ENCODE measurements at regions not wholly inside any gene's neighbourhood (a gene's known extent, or its start where the extent isn't known, plus 50 kb on each side); places are given as distances from the start of the nearest gene placed in this dataset.

DNA sequence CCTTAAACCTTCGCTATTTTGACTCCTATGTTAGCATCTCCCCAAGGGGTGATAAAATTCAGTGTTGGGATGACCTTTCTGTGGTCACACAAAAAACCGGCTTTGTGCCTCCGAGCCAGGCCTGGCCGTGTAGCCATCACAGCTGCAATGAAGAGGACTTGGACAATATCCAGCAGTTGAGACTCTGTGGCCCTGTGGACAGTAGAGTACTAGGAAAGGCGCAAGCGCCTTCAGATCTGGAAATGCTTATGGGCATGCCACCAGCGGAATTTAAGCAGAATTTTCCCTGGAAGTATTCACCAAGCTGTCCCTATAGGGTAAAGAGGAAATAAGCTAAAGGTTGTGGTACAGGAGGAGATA is 63.3 kb upstream of the SLC2A12 start:
- Histone ChIP-seq H4K20me1 (replicated peaks; ENCODE audit: control insufficient read depth, extremely low read depth, insufficient read depth, low read length) (no peaks in the 10 kb centered on the region), H3K4me2 (ENCODE audit: insufficient read depth, low read length) (no peak overlapping the region), H3K4me3 (replicated peaks in 1 of 3; ENCODE audit: insufficient read depth in 1 of 3, low read depth in 1 of 3, low read length in 3 of 3) (no peak overlapping the region), H3K27me3 (ENCODE audit: control insufficient read depth in 2 of 2, insufficient read depth in 2 of 2, low read length in 2 of 2) (peaks cover 9 to 13% of the 10 kb centered on the region in 2 experiments), H3K36me3 (ENCODE audit: control insufficient read depth in 2 of 2, extremely low read depth in 1 of 2, insufficient read depth in 2 of 2, low read length in 2 of 2) (no peaks in the 10 kb centered on the region), H3K9me3 (replicated peaks; ENCODE audit: control insufficient read depth, insufficient read depth, low read length) (no peaks in the 10 kb centered on the region), H2AFZ (ENCODE audit: low read depth, low read length) (no peak overlapping the region), H3K27ac (ENCODE audit: insufficient read depth, low read depth, low read length) (no peak overlapping the region), H3K4me1 (ENCODE audit: control insufficient read depth, extremely low read depth, insufficient read depth, low read length) (no peaks in the 10 kb centered on the region), H3K9ac (replicated peaks; ENCODE audit: extremely low read depth, insufficient read depth, low read length) (no peak overlapping the region), H3K9me1 (replicated peaks; ENCODE audit: control insufficient read depth, extremely low read depth, insufficient read depth, low read length) (no peaks in the 10 kb centered on the region), H3K79me2 (ENCODE audit: control insufficient read depth, insufficient read depth, low read length) (no peaks in the 10 kb centered on the region)
- intact Hi-C loops (cut with micrococcal nuclease) (no loop called here), dilution Hi-C loops (cut with MboI; ENCODE audit: extremely low pct_ligation_motif_present, low sequenced_read_pairs) (no loop called here)
- ChIA-PET CTCF (interaction anchor here (0.6 to 2.3 kb wide), 3 partner anchors 8 to 825 kb away, joined by 3 to 15 read pairs (median 11); no protein-coding TSS in a partner anchor), POLR2A (interaction anchor here (0.6 kb wide), 1 partner anchor 28 kb away, joined by 11 read pairs; no protein-coding TSS in a partner anchor)
- DNase-seq (ENCODE audit: low read depth, low spot score) (no peak), FAIRE-seq (no peak)
- no TSS peak for BruUV-seq (replicated peaks)
- TF ChIP-seq GATA2 (IDR thresholded peaks at IDR 0.05; ENCODE audit: insufficient read depth, insufficient read length, low read depth, low read length) (no peak), POLR2AphosphoS5 (IDR thresholded peaks at IDR 0.05; ENCODE audit: insufficient read depth, low read depth, low read length) (no peak), MAX (IDR thresholded peaks at IDR 0.05; ENCODE audit: insufficient read depth, insufficient read length) (no peak), MYC (IDR thresholded peaks at IDR 0.05; ENCODE audit: low read depth, low read length) (no peak), JUN (IDR thresholded peaks at IDR 0.05; ENCODE audit: borderline replicate concordance, insufficient read depth, insufficient read length, low read depth) (no peak), FOS (IDR thresholded peaks at IDR 0.05; ENCODE audit: borderline replicate concordance, insufficient read depth, low read length) (no peak), EZH2 (IDR thresholded peaks at IDR 0.05; ENCODE audit: borderline replicate concordance, low read depth, low read length, severe bottlenecking) (no peak), POLR2A (IDR thresholded peaks at IDR 0.05; ENCODE audit: low read depth, low read length) (no peak)
- TF ChIP-seq, protein P1, sequence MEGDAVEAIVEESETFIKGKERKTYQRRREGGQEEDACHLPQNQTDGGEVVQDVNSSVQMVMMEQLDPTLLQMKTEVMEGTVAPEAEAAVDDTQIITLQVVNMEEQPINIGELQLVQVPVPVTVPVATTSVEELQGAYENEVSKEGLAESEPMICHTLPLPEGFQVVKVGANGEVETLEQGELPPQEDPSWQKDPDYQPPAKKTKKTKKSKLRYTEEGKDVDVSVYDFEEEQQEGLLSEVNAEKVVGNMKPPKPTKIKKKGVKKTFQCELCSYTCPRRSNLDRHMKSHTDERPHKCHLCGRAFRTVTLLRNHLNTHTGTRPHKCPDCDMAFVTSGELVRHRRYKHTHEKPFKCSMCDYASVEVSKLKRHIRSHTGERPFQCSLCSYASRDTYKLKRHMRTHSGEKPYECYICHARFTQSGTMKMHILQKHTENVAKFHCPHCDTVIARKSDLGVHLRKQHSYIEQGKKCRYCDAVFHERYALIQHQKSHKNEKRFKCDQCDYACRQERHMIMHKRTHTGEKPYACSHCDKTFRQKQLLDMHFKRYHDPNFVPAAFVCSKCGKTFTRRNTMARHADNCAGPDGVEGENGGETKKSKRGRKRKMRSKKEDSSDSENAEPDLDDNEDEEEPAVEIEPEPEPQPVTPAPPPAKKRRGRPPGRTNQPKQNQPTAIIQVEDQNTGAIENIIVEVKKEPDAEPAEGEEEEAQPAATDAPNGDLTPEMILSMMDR (IDR thresholded peaks at IDR 0.05; ENCODE audit: extremely low read depth in 1 of 2, insufficient read depth in 1 of 2, low read depth in 1 of 2, low read length in 2 of 2), result no peak
